ENCODE measurements at regions not wholly inside any gene's neighbourhood (a gene's known extent, or its start where the extent isn't known, plus 50 kb on each side); places are given as distances from the start of the nearest gene placed in this dataset.

- Histone ChIP-seq H3K4ac (ENCODE audit: low read depth, low read length) (no peak overlapping the region), H3K4me2 (ENCODE audit: low read length) (no peak overlapping the region), H3K79me1 (ENCODE audit: low read length) (no peaks in the 10 kb centered on the region), H4K5ac (ENCODE audit: low read length) (no peak overlapping the region), H2BK120ac (ENCODE audit: low read depth, low read length) (no peak overlapping the region), H2AK5ac (ENCODE audit: low read length) (no peak overlapping the region), H3K27me3 (ENCODE audit: insufficient read depth, low read length, poor library complexity) (no peaks in the 10 kb centered on the region), H3K4me1 (ENCODE audit: control insufficient read depth, low read depth, low read length) (no peaks in the 10 kb centered on the region), H3K9ac (ENCODE audit: low read length) (no peak overlapping the region), H3K18ac (ENCODE audit: low read length) (no peak overlapping the region), H3K4me3 (ENCODE audit: low read length) (no peak overlapping the region), H2BK5ac (ENCODE audit: low read length) (no peak overlapping the region), H4K8ac (ENCODE audit: low read depth, low read length) (no peak overlapping the region), H3K79me2 (ENCODE audit: control insufficient read depth, insufficient read depth, low read length) (no peaks in the 10 kb centered on the region), H3K27ac (ENCODE audit: low read depth, low read length) (no peak overlapping the region), H2BK15ac (replicated peaks; ENCODE audit: low read depth) (no peak overlapping the region), H3K36me3 (ENCODE audit: control insufficient read depth, insufficient read depth, low read length) (no peaks in the 10 kb centered on the region), H3K23ac (ENCODE audit: low read length) (no peak overlapping the region), H3K56ac (ENCODE audit: low read length) (no peak overlapping the region)
- DNase-seq: no peak
- no CpG with 5 or more reads among the region's 1 CpG for WGBS (ENCODE audit: extremely low coverage, insufficient coverage, low lambda C conversion rate)
Observed at GRCh38 chr1:188424176-188424575, 1595.4 kb downstream of the PLA2G4A start.

- Histone ChIP-seq H3K56ac (ENCODE audit: low read length) (no peak overlapping the region), H4K8ac (ENCODE audit: low read depth, low read length) (no peak overlapping the region), H3K23ac (ENCODE audit: low read length) (no peak overlapping the region), H3K27me3 (ENCODE audit: insufficient read depth, low read length, poor library complexity) (no peaks in the 10 kb centered on the region), H3K4ac (ENCODE audit: low read depth, low read length) (no peak overlapping the region), H3K9ac (ENCODE audit: low read length) (no peak overlapping the region), H2AK5ac (ENCODE audit: low read length) (no peak overlapping the region), H4K5ac (ENCODE audit: low read length) (no peak overlapping the region), H3K4me1 (ENCODE audit: control insufficient read depth, low read depth, low read length) (no peaks in the 10 kb centered on the region), H3K79me1 (ENCODE audit: low read length) (no peaks in the 10 kb centered on the region), H3K4me2 (ENCODE audit: low read length) (no peak overlapping the region), H3K4me3 (ENCODE audit: low read length) (no peak overlapping the region), H2BK15ac (replicated peaks; ENCODE audit: low read depth) (no peak overlapping the region), H2BK120ac (ENCODE audit: low read depth, low read length) (no peak overlapping the region), H2BK5ac (ENCODE audit: low read length) (no peak overlapping the region), H3K79me2 (ENCODE audit: control insufficient read depth, insufficient read depth, low read length) (no peaks in the 10 kb centered on the region), H3K18ac (ENCODE audit: low read length) (no peak overlapping the region), H3K36me3 (ENCODE audit: control insufficient read depth, insufficient read depth, low read length) (no peaks in the 10 kb centered on the region), H3K27ac (ENCODE audit: low read depth, low read length) (no peak overlapping the region)
- DNase-seq: no peak
- no CpG with 5 or more reads among the region's 4 CpGs for WGBS (ENCODE audit: extremely low coverage, insufficient coverage, low lambda C conversion rate)
Observed at GRCh38 chr1:188425687-188426086, 1596.9 kb downstream of the PLA2G4A start.

- Histone ChIP-seq H2BK120ac (ENCODE audit: low read depth, low read length) (no peak overlapping the region), H4K5ac (ENCODE audit: low read length) (no peak overlapping the region), H2AK5ac (ENCODE audit: low read length) (no peak overlapping the region)
Observed at GRCh38 chr1:188426561-188426960, 1597.8 kb downstream of the PLA2G4A start.

GRCh38 chr1:188427642-188428041 is 1598.9 kb downstream of the PLA2G4A start:
- no peak overlapping the region for H3K27ac ChIP-seq (ENCODE audit: low read depth, low read length)
- WGBS (ENCODE audit: extremely low coverage, insufficient coverage, low lambda C conversion rate): no CpG with 5 or more reads among the region's 2 CpGs
- DNase-seq: no peak

More at GRCh38 chr1:188426561-188426960, 1597.8 kb downstream of the PLA2G4A start:
- H3K4me3 ChIP-seq (ENCODE audit: low read length): no peak overlapping the region
- no peaks in the 10 kb centered on the region for H3K79me1 ChIP-seq (ENCODE audit: low read length)
- H3K4ac ChIP-seq (ENCODE audit: low read depth, low read length): no peak overlapping the region
- no peak overlapping the region for H3K56ac ChIP-seq (ENCODE audit: low read length)
- no peak overlapping the region for H4K8ac ChIP-seq (ENCODE audit: low read depth, low read length)
- no peak overlapping the region for H3K27ac ChIP-seq (ENCODE audit: low read depth, low read length)
- DNase-seq: no peak
- H2BK15ac ChIP-seq (replicated peaks; ENCODE audit: low read depth): no peak overlapping the region
- no peak overlapping the region for H3K18ac ChIP-seq (ENCODE audit: low read length)
- H3K36me3 ChIP-seq (ENCODE audit: control insufficient read depth, insufficient read depth, low read length): no peaks in the 10 kb centered on the region
- H3K27me3 ChIP-seq (ENCODE audit: insufficient read depth, low read length, poor library complexity): no peaks in the 10 kb centered on the region
- H3K23ac ChIP-seq (ENCODE audit: low read length): no peak overlapping the region
- no peak overlapping the region for H3K9ac ChIP-seq (ENCODE audit: low read length)
- H2BK5ac ChIP-seq (ENCODE audit: low read length): no peak overlapping the region
- H3K4me1 ChIP-seq (ENCODE audit: control insufficient read depth, low read depth, low read length): no peaks in the 10 kb centered on the region
- H3K4me2 ChIP-seq (ENCODE audit: low read length): no peak overlapping the region
- H3K79me2 ChIP-seq (ENCODE audit: control insufficient read depth, insufficient read depth, low read length): no peaks in the 10 kb centered on the region

GRCh38 chr1:188429386-188429785 is 1600.6 kb downstream of the PLA2G4A start:
- H2BK5ac ChIP-seq (ENCODE audit: low read length): no peak overlapping the region
- H4K5ac ChIP-seq (ENCODE audit: low read length): no peak overlapping the region
- no peaks in the 10 kb centered on the region for H3K36me3 ChIP-seq (ENCODE audit: control insufficient read depth, insufficient read depth, low read length)
- H4K8ac ChIP-seq (ENCODE audit: low read depth, low read length): no peak overlapping the region
- no peak overlapping the region for H3K23ac ChIP-seq (ENCODE audit: low read length)
- no peaks in the 10 kb centered on the region for H3K4me1 ChIP-seq (ENCODE audit: control insufficient read depth, low read depth, low read length)
- H2BK15ac ChIP-seq (replicated peaks; ENCODE audit: low read depth): no peak overlapping the region
- H3K27me3 ChIP-seq (ENCODE audit: insufficient read depth, low read length, poor library complexity): no peaks in the 10 kb centered on the region
- no peak overlapping the region for H2BK120ac ChIP-seq (ENCODE audit: low read depth, low read length)
- no peaks in the 10 kb centered on the region for H3K79me1 ChIP-seq (ENCODE audit: low read length)
- no peak overlapping the region for H3K4me3 ChIP-seq (ENCODE audit: low read length)
- no peaks in the 10 kb centered on the region for H3K79me2 ChIP-seq (ENCODE audit: control insufficient read depth, insufficient read depth, low read length)
- no peak overlapping the region for H3K56ac ChIP-seq (ENCODE audit: low read length)
- H3K18ac ChIP-seq (ENCODE audit: low read length): no peak overlapping the region
- DNase-seq: no peak
- no peak overlapping the region for H2AK5ac ChIP-seq (ENCODE audit: low read length)
- no peak overlapping the region for H3K4me2 ChIP-seq (ENCODE audit: low read length)
- no CpG with 5 or more reads among the region's 2 CpGs for WGBS (ENCODE audit: extremely low coverage, insufficient coverage, low lambda C conversion rate)
- H3K27ac ChIP-seq (ENCODE audit: low read depth, low read length): no peak overlapping the region
- no peak overlapping the region for H3K4ac ChIP-seq (ENCODE audit: low read depth, low read length)
- no peak overlapping the region for H3K9ac ChIP-seq (ENCODE audit: low read length)

More at GRCh38 chr1:188427642-188428041, 1598.9 kb downstream of the PLA2G4A start:
- no peak overlapping the region for H3K4ac ChIP-seq (ENCODE audit: low read depth, low read length)
- H3K36me3 ChIP-seq (ENCODE audit: control insufficient read depth, insufficient read depth, low read length): no peaks in the 10 kb centered on the region
- no peak overlapping the region for H3K4me3 ChIP-seq (ENCODE audit: low read length)
- no peaks in the 10 kb centered on the region for H3K4me1 ChIP-seq (ENCODE audit: control insufficient read depth, low read depth, low read length)
- no peak overlapping the region for H2BK120ac ChIP-seq (ENCODE audit: low read depth, low read length)
- no peak overlapping the region for H2BK15ac ChIP-seq (replicated peaks; ENCODE audit: low read depth)
- H3K79me1 ChIP-seq (ENCODE audit: low read length): no peaks in the 10 kb centered on the region
- H3K79me2 ChIP-seq (ENCODE audit: control insufficient read depth, insufficient read depth, low read length): no peaks in the 10 kb centered on the region
- H3K18ac ChIP-seq (ENCODE audit: low read length): no peak overlapping the region
- no peak overlapping the region for H2BK5ac ChIP-seq (ENCODE audit: low read length)
- no peaks in the 10 kb centered on the region for H3K27me3 ChIP-seq (ENCODE audit: insufficient read depth, low read length, poor library complexity)
- no peak overlapping the region for H3K56ac ChIP-seq (ENCODE audit: low read length)
- H4K5ac ChIP-seq (ENCODE audit: low read length): no peak overlapping the region
- H4K8ac ChIP-seq (ENCODE audit: low read depth, low read length): no peak overlapping the region
- H3K23ac ChIP-seq (ENCODE audit: low read length): no peak overlapping the region
- no peak overlapping the region for H2AK5ac ChIP-seq (ENCODE audit: low read length)
- no peak overlapping the region for H3K4me2 ChIP-seq (ENCODE audit: low read length)
- no peak overlapping the region for H3K9ac ChIP-seq (ENCODE audit: low read length)

- no peak overlapping the region for H2AK5ac ChIP-seq (ENCODE audit: low read length)
Observed at GRCh38 chr1:188432427-188432826, 1603.7 kb downstream of the PLA2G4A start.

More at GRCh38 chr1:188432427-188432826, 1603.7 kb downstream of the PLA2G4A start:
- no peak overlapping the region for H3K4me3 ChIP-seq (ENCODE audit: low read length)
- no peak overlapping the region for H3K4ac ChIP-seq (ENCODE audit: low read depth, low read length)
- no peak overlapping the region for H4K5ac ChIP-seq (ENCODE audit: low read length)
- no peaks in the 10 kb centered on the region for H3K79me1 ChIP-seq (ENCODE audit: low read length)
- no peak overlapping the region for H2BK15ac ChIP-seq (replicated peaks; ENCODE audit: low read depth)
- no peaks in the 10 kb centered on the region for H3K4me1 ChIP-seq (ENCODE audit: control insufficient read depth, low read depth, low read length)
- H3K18ac ChIP-seq (ENCODE audit: low read length): no peak overlapping the region
- no peak overlapping the region for H3K27ac ChIP-seq (ENCODE audit: low read depth, low read length)
- H3K9ac ChIP-seq (ENCODE audit: low read length): no peak overlapping the region
- H2BK5ac ChIP-seq (ENCODE audit: low read length): no peak overlapping the region
- H4K8ac ChIP-seq (ENCODE audit: low read depth, low read length): no peak overlapping the region
- no peaks in the 10 kb centered on the region for H3K27me3 ChIP-seq (ENCODE audit: insufficient read depth, low read length, poor library complexity)
- no CpG with 5 or more reads among the region's 1 CpG for WGBS (ENCODE audit: extremely low coverage, insufficient coverage, low lambda C conversion rate)
- no peaks in the 10 kb centered on the region for H3K36me3 ChIP-seq (ENCODE audit: control insufficient read depth, insufficient read depth, low read length)
- H3K79me2 ChIP-seq (ENCODE audit: control insufficient read depth, insufficient read depth, low read length): no peaks in the 10 kb centered on the region
- no peak overlapping the region for H3K56ac ChIP-seq (ENCODE audit: low read length)
- H3K4me2 ChIP-seq (ENCODE audit: low read length): no peak overlapping the region
- DNase-seq: no peak
- no peak overlapping the region for H3K23ac ChIP-seq (ENCODE audit: low read length)
- H2BK120ac ChIP-seq (ENCODE audit: low read depth, low read length): no peak overlapping the region
